HG03025 (cell line): ENCODE measurements at regions not wholly inside any gene's neighbourhood (a gene's known extent, or its start where the extent isn't known, plus 50 kb on each side); places are given as distances from the start of the nearest gene placed in this dataset.
"Not testable (repeated sequence)": the region's sequence is repeated elsewhere in the genome, so short reads cannot be mapped to it uniquely, and the experiment has no call there.

Experiments
- ATAC-seq: cut with Tn5 transposase; IDR thresholded peaks from one replicate; pipeline ENCODE4 v1.9.1; 2021; ENCODE audit warnings: mild to moderate bottlenecking, moderate library complexity; ENCODE audit not compliant: unreplicated experiment, low FRiP score

DNA sequence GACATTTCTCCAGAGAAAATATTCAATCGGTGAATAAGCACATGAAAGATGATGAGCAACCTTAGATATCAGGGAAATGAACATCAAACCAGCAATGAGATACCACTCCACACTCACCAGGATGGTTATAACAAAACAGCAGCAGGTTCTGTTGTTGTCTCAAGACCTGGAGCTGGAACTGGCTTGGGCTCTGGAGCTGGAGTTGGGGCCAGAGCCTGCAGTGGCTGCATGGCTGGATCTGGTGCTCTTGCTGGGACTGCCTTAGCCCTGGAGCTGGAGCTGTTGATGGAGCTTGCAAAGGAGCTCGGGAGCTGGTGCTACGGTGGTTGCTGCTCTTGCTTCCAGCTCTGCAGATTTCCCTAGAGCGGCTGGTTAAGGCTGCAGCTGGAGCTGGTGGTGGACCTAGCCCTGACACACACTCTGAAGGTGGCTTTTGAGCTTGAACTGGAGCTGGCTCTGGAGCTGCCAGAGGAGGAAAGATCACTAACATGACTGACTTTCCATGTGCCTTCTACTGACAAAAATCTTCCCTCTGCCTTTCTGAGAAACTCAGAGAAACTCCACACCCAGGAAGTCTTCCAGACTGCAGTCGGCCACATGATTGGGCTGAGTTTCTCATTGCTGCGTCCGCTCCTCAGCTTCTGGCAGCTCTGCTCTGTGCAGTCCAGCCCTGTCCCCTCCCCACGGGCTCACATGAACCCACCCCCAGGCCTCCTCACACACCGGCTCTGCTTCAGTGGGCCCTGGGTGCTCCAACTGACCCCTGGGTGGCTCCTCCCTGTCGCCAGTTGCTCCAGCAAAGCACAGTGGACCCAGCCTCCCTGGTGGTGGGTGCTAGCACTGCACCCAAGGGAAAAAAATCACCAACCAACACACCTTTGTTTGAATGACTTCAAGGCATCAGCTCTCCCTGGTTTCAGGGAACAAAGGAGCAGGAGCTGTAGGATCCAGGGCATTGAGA is 139.1 kb upstream of the FMN2 start:
- ATAC-seq, result peak; percentile 53

DNA sequence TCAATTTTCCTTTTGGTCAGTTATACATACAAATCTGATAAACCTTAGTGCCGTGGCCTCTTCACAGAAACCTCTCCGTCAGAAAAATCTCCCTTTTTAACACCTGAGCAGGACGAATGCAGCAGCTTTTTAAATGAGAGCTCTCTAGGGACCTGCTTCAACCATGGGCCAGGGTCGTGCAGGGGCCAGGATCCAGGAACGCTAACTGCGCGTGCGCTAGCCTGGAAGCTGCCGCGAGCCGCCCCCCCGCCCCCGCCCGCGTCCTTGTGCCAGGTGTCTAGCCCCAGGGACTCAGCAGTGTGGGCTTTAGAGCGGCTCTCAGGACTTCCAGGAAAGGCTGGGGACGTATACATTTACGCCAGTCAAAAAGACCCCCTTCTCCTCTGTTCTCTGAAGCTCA is 136.8 kb upstream of the FMN2 start:
- ATAC-seq, result no peak

DNA sequence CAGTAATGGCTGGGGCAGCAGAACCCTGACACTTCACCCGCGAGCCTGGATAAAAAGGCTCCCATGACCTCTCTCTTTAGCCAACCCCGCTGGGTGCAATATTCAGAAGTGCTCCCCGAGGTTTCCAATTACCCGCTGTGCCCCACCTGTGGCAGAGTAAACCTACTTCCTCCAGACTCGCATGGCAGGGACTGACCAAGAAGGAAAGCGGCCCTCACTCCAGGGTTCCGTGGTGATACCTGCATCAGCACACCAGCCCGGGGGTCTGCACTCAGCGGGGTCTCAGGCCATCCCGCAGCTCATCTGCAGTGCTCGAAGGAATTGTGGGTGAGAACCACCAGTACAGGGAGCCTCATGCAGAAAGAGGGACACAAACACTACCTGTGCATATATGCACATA is 136.3 kb upstream of the FMN2 start:
- no peak for ATAC-seq

DNA sequence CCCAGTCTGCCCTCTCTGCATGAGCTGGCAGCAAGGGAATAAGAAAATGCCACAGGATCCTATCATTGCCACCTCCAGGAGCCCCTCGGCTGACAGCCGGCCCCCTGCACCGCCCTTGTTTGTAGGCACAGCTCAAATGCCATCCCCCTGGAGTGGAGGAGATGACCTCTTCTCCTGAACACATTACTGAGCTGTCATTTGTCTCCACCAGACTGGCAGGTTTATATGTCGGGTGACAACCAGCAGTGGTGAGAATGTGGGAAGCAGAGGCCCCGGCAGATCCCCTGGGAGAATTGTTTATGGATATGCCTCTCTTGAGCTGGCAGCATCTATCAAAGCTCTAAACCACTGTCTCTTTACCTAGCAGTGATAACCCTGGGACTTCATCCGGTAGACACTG is 135.4 kb upstream of the FMN2 start:
- ATAC-seq, result no peak

DNA sequence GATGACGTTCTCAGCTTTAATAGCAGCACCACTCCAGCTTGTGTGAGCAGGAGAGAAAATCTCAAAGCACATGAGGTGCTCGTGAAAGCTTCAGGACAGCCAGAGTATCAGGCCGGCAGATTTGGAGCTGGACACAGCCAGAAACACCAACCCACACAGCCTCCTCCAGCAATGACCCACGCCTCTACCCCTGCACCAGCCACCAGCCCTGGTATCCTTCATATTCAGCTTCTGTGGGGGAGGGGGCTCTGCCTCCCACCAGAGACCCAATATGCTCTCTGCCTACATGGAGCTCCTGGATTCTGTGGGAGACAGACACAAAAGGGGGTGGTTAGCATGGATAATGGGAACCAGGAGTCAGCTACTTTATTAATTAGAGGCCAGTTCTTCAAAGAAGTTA is 133.6 kb upstream of the FMN2 start:
- ATAC-seq, result no peak

DNA sequence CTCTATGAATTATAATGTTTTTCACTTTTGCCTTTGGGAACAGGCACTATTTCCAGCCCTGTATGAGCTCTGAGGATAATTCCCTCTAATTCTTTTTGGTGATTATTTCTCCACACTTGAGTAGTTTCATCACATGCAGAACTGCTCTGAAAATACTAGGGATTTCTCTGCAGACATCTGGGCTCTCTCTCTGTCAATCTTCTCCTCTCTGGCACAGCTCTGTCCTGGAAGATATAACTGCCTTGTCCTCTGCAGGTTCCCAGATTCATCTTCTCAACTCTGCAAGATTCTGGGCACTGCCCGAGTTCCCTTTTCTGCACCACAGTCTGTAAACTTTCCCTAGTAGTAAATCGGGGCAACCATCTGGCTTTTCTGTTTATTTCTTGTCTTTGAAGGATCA is 131.3 kb upstream of the FMN2 start:
- ATAC-seq, result no peak

DNA sequence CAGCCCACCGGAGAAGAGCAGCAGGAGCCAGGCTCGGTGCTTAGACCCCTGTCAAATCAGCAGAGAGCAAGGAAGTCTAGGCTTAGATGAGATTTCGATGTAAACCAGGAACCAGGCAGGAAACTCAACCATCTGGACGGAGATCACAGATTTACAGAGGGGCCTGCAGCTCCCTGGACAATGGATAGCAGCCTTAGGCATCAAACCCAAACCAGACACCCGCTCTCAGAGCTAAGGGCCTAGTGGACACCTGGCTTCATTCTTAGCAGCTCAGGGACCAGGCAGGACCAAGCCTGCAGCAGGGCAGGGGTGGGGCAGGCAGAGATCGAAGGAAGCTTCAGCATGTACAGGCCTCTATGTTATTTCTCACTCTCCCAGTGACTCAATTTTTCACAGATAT is 127.8 kb upstream of the FMN2 start:
- no peak for ATAC-seq

DNA sequence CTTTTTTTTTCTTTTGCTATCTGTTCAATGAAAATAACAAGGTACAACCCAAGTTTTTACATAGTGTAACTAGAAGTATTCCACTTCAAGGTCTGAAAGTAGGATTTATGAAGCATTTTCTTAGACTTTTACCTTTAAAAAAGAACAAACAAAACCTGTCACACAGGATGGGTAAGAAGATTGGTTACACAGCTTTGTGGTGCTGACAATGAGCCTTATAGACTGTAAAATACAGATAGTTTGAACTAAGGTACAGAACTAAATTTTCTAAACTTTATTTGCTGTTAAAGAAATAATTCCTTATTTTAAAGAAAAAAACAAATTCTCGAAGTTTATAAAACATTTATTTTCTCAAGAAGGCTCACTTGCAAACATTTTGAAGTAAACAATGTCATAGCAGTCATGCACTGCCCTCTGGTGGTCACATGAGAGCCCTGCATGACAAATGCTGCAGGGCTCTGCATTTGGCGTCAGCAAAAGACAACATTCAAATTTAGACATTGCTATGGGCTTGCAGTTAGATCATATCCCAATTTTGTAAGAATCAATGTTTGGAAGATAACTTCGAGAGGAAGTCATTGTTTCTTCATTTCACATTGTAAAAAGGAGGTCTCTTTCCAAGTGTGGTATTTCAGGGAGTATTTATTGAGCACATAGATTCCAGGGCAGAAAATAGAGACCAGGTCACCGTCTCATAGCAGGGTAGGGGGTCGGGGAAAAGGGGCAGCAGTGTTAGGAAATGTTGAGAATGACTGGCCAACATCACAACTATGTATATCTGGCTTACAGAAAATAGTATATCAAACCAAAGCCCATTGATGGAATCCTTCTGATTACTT is 115.3 kb upstream of the FMN2 start:
- ATAC-seq, result peak; percentile 63

DNA sequence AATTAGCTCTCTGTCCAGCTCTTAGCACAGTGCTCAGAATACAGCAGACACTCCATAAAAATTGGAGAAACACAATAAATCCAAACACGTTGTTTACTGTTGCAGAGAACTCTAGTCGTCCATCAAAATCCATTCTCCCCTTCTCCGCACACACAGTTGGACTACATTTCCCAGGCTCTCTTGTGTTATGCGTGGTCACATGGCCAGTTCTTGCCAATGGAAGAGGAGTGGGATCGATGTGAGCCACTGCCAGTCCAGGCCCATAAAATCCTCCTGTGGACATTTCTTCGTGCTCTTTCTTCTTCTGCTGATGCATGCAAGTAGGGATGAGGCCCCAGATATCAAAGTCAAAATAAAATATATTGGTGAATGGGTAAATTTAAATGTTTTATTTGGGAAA is 114.3 kb upstream of the FMN2 start:
- no peak for ATAC-seq

DNA sequence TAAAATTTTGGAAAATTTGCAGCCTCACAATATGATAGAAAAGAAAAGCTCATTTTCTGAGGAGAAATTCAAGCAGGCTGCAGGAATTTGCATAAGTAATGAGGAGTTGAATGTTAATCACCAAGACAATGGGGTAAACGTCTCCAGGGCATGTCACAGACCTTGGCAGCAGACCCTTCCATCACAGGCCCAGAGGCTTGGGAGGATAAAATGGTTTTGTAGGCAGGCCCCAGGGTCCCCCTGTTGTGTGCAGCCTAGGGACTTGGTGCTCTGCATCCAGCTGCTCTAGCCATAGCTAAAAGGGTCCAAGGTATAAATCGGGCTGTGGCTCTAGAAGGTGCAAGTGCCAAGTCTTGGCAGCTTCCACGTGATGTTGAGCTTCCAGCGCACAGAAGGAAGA is 112.2 kb upstream of the FMN2 start:
- ATAC-seq, result no peak

DNA sequence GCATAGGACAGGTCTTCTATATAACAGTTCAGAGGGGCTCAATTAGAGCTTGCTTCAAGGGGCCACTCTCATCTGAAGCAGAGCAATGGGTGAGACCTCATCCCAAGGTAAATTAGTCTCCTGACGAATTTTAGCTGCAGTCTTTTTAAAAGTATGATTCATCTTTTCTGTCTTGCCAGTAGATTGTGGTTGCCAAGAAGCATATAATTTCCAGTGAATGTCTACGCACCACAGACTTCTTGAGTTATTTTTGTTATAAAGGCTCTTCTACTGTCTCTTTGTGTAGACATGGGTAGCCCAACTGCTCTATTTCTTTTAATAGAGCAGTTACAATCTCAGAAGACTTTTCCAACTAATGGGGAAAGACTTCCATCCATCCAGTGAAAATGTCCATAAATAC is 108.9 kb upstream of the FMN2 start:
- no peak for ATAC-seq

DNA sequence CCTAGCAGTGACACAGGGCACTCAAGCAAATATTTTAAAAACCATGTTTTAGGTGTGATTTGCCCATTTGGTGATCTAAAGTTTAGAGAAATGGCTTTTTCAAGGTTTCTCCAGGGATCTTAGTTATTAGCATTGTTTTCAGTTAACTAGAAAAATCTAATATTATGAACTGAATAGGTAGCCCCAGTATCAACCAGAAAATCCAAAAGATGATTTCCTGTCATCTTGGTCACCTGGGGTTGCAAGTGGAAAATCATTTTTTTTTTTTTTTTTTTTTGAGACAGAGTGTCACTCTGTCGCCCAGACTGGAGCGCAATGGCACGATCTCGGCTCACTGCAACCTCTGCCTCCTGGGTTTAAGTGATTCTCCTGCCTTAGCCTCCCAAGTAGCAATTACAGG is 106.6 kb upstream of the FMN2 start:
- no peak for ATAC-seq

DNA sequence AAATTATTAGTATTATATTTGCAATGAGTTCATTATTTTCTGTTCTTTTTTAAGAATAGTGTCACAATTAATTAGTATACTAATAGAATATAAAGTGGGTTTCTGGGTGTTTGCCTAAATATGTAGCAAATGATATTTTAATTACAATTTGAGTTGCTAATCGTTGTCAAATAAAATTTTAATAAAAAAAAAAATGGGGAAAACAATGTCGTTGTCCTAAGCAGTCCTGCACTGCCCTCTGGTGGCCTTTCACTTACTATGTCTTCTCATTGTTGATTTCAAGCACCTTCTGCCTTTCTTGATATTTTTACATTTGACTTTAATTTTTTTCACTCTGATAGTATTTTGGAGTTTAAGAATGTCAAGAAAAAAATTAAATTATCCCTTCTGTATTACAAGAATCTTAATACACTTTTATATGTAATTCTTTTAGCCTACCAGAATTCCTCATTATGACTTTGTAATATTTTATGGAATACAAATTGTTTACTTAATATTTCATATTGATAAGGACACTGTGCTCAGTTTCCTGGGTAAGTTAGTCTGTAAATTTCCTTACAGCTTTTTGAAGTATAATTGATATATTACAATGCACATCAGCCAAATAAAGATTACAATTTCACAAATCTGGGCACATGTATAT is 104.5 kb upstream of the FMN2 start:
- no peak for ATAC-seq

DNA sequence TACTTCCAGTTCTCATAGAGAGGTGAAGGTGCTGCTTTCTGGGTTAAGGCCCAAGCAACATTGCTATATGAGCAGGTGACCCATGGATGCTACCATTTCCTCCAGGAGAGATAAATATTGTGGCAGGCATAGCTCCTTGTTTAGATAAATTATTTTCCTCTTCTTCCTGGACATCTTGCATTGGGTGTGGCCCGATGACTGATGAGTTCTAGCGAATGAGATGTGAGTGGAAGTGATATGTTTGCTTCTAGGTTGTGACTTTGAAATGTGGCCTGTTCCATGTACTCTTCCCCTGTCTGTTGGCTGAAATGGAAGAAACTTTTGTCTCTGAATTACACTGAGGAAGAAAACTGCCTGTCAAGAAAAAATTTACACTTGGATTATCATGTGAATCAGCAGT is 101.7 kb upstream of the FMN2 start:
- ATAC-seq, result no peak

DNA sequence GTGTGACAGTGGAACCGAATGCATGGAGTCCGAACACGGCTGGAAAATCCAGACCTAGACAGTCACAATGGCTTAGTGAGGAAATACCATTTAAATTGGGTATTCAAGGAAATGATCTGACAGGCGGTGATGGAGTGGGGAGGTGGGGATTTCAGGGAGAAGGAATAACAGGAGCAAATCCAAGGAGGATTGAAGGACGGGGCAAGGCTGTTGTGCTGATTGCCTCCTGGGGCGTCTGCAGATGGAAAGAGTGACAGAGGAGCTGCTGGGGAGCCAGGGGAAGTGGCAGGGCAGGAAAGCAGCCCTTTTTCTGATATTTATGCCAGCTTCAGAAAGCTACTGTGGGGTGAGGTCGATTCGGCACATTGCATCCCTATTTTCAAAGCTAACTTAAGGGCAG is 99.1 kb upstream of the FMN2 start:
- ATAC-seq, result not testable (repeated sequence)

DNA sequence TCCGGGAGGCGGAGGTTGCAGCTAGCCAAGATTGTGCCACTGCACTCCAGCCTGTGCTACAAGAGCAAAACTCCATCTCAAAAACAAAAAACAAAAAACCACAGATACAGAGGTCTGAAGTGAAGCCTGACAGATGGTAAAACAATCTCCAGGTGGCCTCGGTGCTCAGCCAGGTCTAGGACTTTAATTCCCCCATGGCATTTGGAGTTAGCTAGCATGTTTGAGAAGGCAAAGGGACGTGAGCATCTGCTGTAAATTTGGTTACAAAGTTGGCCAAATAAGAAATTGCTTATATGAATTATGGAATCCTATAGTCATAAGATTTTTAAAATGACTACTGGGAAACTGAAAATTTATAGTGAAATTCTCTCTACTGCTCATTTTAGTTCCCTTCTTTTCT is 98.3 kb upstream of the FMN2 start:
- ATAC-seq, result no peak

DNA sequence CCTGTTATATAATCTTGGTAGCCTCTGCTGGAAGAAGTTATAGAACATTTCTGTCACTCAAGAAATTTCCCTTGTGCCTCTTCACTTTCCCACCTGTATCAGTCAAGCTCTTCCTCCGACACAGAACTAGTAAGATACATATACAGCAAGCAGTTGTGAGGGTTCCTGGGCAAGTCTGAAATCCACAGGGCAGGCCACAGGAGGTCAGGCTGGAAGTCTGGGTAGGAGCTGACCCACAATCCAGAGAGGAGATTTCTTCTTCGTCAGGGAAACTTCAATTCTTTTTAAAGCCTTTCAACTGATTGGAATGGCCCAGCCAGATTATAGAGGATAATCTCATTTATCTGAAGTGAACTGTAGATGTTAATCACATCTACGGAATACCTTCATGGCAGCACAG is 96.4 kb upstream of the FMN2 start:
- no peak for ATAC-seq

DNA sequence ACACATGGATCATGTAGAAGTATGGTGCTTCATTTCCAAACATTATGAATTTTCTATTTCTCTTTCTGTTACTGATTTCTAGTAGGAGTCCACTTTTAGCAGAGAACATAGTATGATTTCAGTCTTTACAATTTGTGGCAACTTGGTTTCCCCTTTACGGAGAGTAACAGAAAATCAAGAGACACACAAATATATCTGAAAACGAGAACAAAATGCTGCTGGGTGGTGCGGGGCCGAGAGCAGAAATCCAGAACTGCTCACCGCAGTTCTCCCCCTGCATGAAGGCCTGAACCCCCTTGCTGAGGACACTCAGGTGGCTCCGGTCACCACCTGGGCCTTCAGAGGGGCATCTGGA is 94.5 kb upstream of the FMN2 start:
- no peak for ATAC-seq

DNA sequence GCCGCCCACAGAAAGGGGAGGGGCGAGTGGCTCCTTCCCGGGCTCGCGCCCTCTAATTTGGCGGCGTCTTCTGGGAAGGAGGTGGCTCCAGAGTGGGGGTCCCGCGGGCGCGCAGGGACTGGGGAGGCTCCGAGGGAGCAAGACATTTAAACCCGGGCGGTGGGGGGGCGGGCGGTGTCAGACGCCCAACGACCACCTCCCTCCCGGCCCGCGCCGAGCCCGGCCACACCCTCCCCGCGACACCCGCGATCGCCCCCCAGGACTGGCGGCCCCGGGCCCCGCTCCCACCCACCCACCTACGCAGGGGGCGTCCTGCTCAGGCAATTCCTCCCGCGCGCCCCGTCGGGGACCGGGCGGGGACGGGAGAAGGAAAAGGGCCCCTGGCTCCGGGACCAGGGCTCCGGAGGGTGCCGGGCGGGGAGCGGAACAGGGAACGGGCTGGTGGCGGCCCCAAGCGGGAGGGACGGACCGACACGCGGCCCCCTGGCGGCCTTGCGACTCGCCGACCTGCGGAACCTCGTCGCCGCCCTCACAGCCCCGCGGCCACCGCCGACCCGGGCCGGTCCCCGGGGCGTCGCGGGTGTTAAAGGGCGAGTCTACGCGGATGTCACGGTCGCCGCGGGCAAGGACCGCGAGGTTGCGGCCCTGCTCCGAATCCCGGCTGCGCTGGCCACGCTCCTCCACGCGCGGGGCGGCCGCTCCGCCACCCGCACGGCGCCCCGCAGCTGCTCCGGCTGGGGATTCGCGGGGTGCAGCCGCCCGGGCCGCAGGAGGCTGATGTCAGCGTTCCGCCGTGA is 94.0 kb upstream of the FMN2 start:
- no peak for ATAC-seq

DNA sequence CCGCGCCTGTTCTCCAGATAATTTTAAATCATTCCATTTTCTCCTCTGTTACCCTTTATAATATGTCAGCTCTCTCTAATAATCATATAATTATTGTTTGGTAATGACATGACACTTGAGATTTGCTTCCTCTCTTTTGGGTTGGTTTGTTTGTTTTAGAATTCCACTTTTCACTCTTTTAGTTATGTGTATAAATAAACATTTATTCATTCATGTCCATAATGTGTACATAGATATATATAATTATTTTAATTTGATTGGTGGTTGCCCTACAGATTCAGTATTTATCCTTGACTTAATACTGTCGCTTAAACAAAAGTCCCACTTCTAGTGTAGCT is 93.4 kb upstream of the FMN2 start:
- ATAC-seq, result no peak

DNA sequence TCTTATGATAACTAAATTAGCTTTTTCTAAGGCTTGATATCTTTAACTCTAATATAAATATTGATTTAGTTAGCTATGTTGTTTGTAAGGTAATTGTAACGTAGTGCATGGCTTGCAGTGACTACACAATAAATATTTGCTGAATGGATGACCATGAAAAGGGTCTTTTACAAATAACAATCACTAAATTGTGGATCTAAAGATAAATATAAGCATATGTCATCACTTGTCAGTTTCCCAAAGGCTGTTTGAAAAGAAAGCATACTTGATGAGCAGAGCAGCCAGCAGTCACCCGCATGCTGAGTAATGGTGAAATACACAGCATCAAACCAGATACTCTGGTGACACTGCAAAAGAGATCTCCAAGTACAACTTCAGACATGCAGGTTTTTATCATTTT is 92.5 kb upstream of the FMN2 start:
- no peak for ATAC-seq
